DND-41 (cell line): ENCODE measurements at regions not wholly inside any gene's neighbourhood (a gene's known extent, or its start where the extent isn't known, plus 50 kb on each side); places are given as distances from the start of the nearest gene placed in this dataset.

Source experiments
- ATAC-seq: fragments of 200-7000 bp; cut with Tn5 transposase; 3 replicates; pipeline ENCODE4 v1.9.1; 2021; ENCODE audit warnings: low read depth; ENCODE audit not compliant: insufficient read depth
- DNase-seq: peaks from one replicate; pipeline ENCODE4 v3.0.0-alpha.2; 2020
- H2AFZ ChIP-seq: 2 replicates; pipeline ENCODE4 v1.6.0; 2012; ENCODE audit warnings: low read depth, low read length
- H3K27ac ChIP-seq: 2 replicates; pipeline ENCODE4 v1.5.1; 2012; ENCODE audit warnings: low read length, inconsistent platforms
- H3K27me3 ChIP-seq: fragments of 200-600 bp; sonication (generic); 2 replicates; pipeline ENCODE4 v1.6.0; 2012; ENCODE audit warnings: low read length, mild to moderate bottlenecking, inconsistent platforms; ENCODE audit not compliant: insufficient read depth, poor library complexity
- H3K36me3 ChIP-seq: 2 replicates; pipeline ENCODE4 v1.5.1; 2012; ENCODE audit warnings: low read length, inconsistent platforms; ENCODE audit not compliant: insufficient read depth
- H3K4me1 ChIP-seq: 2 replicates; pipeline ENCODE4 v1.5.1; 2012; ENCODE audit warnings: mild to moderate bottlenecking, low read length; ENCODE audit not compliant: insufficient read depth
- H3K4me2 ChIP-seq: 2 replicates; pipeline ENCODE4 v1.6.0; 2012; ENCODE audit warnings: mild to moderate bottlenecking, moderate library complexity, low read length, inconsistent platforms; ENCODE audit not compliant: insufficient read depth
- H3K4me3 ChIP-seq, 2 experiments: fragments of 200-600 bp in 1 of 2; shearing (Covaris generic) in 1 of 2; 2 replicates each; pipeline ENCODE4 v1.5.1; 2012 to 2016; ENCODE audit warnings: inconsistent platforms in 2 of 2, low read length in 2 of 2, mild to moderate bottlenecking in 2 of 2, low read depth in 1 of 2, moderate library complexity in 1 of 2
- H3K79me2 ChIP-seq: 2 replicates; pipeline ENCODE4 v1.6.0; 2012; ENCODE audit warnings: low read length, inconsistent platforms; ENCODE audit not compliant: insufficient read depth
- H3K9ac ChIP-seq: 2 replicates; pipeline ENCODE4 v1.6.0; 2012; ENCODE audit warnings: low read depth, mild to moderate bottlenecking, inconsistent platforms, low read length, moderate library complexity
- H3K9me3 ChIP-seq: 2 replicates; pipeline ENCODE4 v1.5.1; 2012; ENCODE audit warnings: low read length, moderate library complexity, mild to moderate bottlenecking, inconsistent platforms; ENCODE audit not compliant: insufficient read depth, severe bottlenecking
- H4K20me1 ChIP-seq: 2 replicates; pipeline ENCODE4 v1.6.0; 2012; ENCODE audit warnings: low read length; ENCODE audit not compliant: insufficient read depth
- EZH2 ChIP-seq: IDR thresholded peaks from 3 replicates; pipeline ENCODE4 v1.6.1; 2012; ENCODE audit warnings: borderline replicate concordance, low read depth, mild to moderate bottlenecking, moderate library complexity, low read length, inconsistent platforms; ENCODE audit not compliant: severe bottlenecking
- TF ChIP-seq, protein P1 (sequence below): IDR thresholded peaks from 2 replicates; pipeline ENCODE4 v1.5.1; 2012; ENCODE audit warnings: borderline replicate concordance, low read length, moderate library complexity, mild to moderate bottlenecking; ENCODE audit not compliant: poor library complexity, severe bottlenecking; ENCODE audit errors: extremely low read depth

DNA sequence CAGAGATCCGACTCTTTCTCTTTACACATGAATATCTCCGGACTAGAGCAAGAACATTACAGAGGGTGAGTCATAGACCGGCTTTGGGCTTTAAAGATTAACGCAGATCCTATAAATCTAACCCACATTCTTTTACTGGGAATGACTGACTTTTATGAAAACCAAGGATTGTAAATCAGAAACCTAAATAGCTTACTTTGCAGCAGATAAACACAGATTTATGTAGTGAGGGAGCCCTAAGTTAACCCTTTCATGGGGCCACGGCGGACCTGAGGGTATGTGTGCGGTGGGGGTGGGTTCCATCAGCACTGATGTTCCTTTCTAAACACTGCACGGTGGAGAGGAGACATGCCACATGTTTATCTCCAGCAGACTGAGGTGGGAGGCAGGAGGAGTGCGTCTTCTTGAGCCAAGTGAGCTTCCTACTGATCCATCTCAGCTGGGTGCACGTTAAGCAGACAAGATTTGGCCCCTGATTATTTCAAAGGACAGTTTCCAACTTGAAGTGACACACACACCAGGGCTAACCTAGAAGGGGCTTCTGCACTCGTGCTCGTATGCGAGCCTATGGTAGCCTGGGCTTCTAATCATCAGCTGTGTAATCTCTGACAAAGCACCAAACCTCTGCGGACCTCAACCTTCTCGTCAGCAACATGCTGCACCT, 127.6 kb downstream of the WDR11 start:
- TF ChIP-seq, protein P1, sequence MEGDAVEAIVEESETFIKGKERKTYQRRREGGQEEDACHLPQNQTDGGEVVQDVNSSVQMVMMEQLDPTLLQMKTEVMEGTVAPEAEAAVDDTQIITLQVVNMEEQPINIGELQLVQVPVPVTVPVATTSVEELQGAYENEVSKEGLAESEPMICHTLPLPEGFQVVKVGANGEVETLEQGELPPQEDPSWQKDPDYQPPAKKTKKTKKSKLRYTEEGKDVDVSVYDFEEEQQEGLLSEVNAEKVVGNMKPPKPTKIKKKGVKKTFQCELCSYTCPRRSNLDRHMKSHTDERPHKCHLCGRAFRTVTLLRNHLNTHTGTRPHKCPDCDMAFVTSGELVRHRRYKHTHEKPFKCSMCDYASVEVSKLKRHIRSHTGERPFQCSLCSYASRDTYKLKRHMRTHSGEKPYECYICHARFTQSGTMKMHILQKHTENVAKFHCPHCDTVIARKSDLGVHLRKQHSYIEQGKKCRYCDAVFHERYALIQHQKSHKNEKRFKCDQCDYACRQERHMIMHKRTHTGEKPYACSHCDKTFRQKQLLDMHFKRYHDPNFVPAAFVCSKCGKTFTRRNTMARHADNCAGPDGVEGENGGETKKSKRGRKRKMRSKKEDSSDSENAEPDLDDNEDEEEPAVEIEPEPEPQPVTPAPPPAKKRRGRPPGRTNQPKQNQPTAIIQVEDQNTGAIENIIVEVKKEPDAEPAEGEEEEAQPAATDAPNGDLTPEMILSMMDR: no peak
- no peak for TF ChIP-seq EZH2
- ATAC-seq (no peak), DNase-seq (no peak)
- Histone ChIP-seq H3K9ac (no peak overlapping the region), H3K9me3 (no peaks in the 10 kb centered on the region), H3K27ac (no peak overlapping the region), H3K4me2 (no peak overlapping the region), H2AFZ (no peak overlapping the region), H3K36me3 (no peaks in the 10 kb centered on the region), H3K4me3 (no peak overlapping the region), H3K27me3 (no peaks in the 10 kb centered on the region), H4K20me1 (no peaks in the 10 kb centered on the region), H3K4me1 (no peaks in the 10 kb centered on the region), H3K79me2 (no peaks in the 10 kb centered on the region)

DNA sequence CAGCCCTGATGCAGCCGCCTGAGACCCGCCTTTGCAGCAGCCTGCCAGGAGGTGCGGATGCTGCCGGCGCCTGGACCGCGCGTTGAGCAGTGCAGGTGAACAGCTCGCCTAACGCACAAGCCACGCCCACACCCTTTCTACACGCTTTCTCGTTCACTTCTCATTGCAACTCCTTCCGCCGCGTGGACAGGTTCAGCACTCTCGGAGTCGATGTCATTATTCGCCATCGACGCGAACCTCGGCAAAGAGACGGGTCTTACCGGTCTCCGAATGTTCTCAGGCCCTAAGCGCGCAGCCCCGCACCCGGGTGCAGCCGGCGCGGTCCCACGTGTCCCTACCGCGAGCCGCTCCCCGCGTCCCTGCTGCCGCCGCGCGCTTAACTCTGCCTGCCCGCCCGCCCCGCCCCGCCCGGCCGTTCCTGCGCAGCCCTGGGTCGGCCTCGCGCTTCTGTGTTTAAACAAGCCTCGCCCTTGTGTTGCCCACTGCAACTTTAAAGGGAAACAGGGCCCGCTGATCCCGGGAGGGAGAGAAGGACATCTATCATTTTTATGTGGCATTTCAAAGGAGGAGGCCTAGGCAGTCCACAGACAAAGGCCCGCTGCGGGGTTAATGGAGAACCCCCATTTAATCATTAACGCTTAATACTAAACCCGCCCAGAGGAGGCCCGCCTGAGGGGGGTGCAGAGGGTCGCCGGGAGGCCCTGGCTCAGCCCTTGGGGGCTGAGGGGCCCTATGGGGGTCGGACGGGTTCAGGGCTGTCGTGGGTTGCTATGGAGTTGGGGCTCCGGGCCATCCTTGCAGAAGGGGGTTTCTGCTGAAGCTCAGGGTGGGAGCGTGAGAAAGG, 128.5 kb downstream of the WDR11 start:
- Histone ChIP-seq H3K36me3 (no peaks in the 10 kb centered on the region), H3K4me3 (no peak overlapping the region), H3K4me2 (no peak overlapping the region), H3K27me3 (no peaks in the 10 kb centered on the region), H3K4me1 (no peaks in the 10 kb centered on the region), H3K79me2 (no peaks in the 10 kb centered on the region), H2AFZ (no peak overlapping the region), H4K20me1 (no peaks in the 10 kb centered on the region), H3K9me3 (no peaks in the 10 kb centered on the region), H3K27ac (no peak overlapping the region), H3K9ac (no peak overlapping the region)
- TF ChIP-seq, protein P1: no peak
- TF ChIP-seq EZH2: no peak
- DNase-seq: no peak
- no peak for ATAC-seq

DNA sequence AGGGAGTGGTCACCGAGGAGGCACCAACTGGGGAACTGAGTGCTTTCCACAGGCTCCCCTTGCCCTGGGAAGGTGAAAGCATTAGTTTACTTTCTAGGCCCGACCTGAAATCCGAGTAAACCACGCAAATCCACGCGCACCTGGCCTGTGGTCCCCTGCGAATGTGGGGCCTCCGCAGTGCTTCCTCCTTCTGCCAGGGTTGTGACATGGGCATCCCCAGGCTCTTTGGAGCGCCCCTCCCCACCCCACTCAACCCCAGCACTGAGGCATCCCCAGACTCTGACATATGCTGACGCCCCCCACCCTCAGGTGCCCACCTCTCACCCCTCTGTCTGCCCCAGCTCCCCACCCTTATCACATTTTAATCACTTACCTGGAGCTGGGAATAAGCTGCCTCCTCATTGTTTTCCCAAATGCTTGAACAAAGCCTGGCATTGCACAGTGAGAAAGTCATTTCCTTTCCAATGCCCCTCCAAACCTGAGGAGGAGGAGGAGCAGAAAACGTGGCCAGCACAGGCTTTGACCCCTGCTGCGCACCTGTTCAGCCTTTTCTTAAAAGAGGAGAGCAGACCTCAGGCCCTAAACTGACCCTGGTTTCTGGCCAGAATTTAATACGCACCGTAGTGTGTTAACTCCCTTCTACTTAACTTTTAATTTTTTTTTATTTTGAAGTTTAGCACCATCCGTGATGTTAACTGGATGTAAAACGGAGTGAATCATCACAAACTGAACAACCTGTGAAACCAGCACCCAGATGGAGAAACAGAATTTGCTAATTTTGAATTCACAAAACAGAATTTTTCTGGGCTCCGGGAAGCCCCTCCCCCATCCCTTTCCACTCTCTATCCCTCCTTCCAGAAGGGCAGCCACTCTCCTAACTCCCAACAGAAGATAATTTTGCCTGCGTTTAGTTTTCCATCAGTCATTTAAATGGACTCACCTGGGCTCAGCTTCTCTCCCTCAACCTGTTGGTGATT, 129.4 kb downstream of the WDR11 start:
- no peak for DNase-seq
- no peak overlapping the region for H3K27ac ChIP-seq
- H3K79me2 ChIP-seq: no peaks in the 10 kb centered on the region
- no peaks in the 10 kb centered on the region for H3K36me3 ChIP-seq
- no peak overlapping the region for H3K9ac ChIP-seq
- no peak for TF ChIP-seq EZH2
- TF ChIP-seq, protein P1: no peak
- H3K4me2 ChIP-seq: no peak overlapping the region
- no peaks in the 10 kb centered on the region for H3K4me1 ChIP-seq
- H2AFZ ChIP-seq: no peak overlapping the region
- H3K4me3 ChIP-seq: no peak overlapping the region
- ATAC-seq: no peak
- H3K9me3 ChIP-seq: no peaks in the 10 kb centered on the region
- H4K20me1 ChIP-seq: no peaks in the 10 kb centered on the region
- no peaks in the 10 kb centered on the region for H3K27me3 ChIP-seq
